Mucosa of gallbladder (tissue), 1 donor: ENCODE measurements at regions not wholly inside any gene's neighbourhood (a gene's known extent, or its start where the extent isn't known, plus 50 kb on each side); places are given as distances from the start of the nearest gene placed in this dataset.
"Not testable (repeated sequence)": the region's sequence is repeated elsewhere in the genome, so short reads cannot be mapped to it uniquely, and the experiment has no call there.

Experiments
- DNase-seq: peaks from one replicate; pipeline ENCODE4 v3.0.0-alpha.2; 2020; ENCODE audit warnings: low spot score
- donor health status: DM: no; HTN: no; CAD: no.

DNA sequence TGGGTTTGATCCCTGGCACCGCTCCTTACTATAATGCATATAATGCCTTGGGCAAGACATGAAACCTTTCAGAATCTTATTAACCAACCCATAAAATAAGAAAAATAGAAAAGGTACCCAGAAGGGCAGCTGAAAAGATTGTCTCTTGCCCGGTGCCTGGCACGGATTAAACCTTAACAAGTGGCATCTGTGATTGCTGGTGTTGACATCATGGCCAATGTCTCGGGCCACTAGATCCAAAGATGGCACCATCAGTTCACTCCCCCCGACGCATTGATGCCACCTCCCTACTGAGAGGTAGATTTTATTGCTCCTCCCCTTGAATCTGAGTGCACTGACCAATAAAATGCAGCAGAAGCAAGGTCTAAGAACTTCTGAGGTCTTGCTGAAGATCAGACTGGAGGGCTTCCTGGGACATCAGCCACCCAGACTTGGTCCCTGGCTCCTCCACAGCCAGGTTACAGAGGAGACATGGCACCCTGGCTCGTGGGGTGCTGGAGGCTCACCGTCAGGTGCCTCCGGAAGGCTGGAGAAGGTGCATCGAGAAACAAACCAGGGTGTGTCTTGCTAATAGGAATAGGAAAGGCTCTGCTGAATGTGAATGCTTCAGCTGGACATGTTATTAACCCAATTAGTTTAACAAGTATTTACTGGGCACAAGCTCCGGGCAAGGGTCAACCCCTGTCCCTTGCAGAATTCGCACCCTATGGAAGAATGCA, 80.0 kb upstream of the COL5A1 start:
- no peak for DNase-seq

- no peak for DNase-seq
Observed at GRCh38 chr9:134562146-134562849, 79.3 kb upstream of the COL5A1 start.

GRCh38 chr9:134563397-134563796, 78.2 kb upstream of the COL5A1 start:
- DNase-seq = no peak

- no peak for DNase-seq
Observed at GRCh38 chr9:134564431-134565170, 77.0 kb upstream of the COL5A1 start.

GRCh38 chr9:134565316-134565915, 76.2 kb upstream of the COL5A1 start:
- no peak for DNase-seq

GRCh38 chr9:134566196-134566847, 75.3 kb upstream of the COL5A1 start:
- no peak for DNase-seq

GRCh38 chr9:134566936-134567335, 74.7 kb upstream of the COL5A1 start:
- DNase-seq = no peak

DNA sequence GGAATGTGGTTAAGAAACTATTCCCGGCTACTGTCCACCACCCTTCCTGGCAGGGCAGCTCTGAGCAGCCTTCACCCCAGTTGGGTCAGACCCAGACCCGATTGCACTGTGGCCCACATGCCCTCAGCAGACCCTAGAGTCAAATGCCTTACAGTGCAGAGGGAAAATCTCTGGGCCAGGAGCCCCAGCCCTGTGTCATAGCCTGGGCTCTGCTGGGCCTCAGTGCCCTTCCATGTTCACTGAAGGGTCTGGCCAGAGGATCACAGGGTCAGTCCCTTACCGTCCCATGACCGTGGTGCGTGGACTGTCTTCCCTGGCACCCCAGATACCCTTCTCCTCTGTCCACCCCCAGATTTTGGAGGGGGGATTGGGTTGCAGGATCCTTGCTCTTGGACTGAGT, 73.5 kb upstream of the COL5A1 start:
- DNase-seq = no peak

DNA sequence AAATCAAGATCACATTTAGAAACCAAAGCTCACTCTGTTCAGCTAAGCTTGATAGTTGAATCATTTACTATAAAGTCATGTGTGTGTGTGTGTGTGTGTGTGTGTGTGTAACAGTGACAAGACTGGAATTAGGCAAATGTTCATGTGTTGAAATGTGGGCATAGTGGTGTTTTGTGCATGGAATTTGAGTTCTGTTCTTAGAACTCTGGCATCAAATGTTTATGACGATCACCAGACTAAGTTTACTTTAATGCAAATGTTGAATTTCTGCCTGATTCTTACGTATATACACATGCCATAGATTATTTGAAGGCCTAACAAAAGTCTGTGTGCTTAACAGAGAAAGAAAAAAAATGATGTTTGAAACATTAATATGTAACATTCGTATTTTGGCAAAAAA, 72.8 kb upstream of the COL5A1 start:
- DNase-seq = no peak

DNA sequence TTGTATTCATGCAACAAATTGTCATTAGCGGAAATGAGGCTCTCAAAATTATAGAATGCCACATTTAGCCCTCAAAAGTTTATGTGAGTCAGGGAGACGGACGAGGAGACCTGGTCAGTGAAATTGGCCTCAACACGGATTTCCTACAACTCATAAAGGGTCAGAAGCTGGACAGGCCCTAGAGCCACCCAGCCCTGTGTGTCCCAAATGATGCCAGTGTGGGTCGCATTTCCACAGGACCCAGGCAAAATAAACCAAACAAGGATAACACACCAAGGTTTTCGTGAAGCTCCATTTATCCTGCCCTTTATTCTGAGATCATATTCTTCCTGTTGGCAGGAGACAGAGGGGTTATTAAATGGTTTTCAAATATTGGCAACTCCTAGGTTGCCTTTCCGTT, 72.0 kb upstream of the COL5A1 start:
- no peak for DNase-seq

- DNase-seq = no peak
Observed at GRCh38 chr9:134570151-134570621, 71.4 kb upstream of the COL5A1 start.

DNA sequence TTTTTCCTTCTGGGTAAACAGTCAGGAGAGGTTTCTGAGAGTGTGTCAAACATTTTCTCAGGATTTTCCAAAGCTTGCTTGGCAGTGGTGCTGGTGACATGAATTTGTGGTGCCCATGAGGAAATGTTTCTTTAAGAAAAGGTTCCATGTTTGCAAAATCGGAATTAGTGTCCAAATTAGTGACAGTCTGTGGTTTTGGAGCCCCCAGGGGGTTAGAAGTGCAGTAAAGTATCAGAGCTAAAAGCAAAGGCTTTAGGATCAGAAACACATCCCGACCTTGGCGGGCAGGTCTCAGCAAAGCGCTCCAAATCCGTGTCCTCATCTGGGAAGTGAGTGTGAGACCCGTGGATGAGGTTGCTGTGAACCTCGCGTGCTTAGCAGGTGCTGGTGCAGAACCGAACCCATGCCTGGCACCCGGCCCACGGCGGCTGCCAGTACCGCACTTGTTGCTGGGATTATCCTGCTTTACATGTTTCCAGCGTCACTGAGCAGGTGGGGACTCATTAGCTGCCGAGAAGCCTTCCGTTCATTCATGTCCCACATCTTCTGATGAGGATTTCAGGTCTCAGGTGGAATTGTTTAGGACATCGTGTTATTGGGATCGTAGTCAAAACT, 70.8 kb upstream of the COL5A1 start:
- no peak for DNase-seq

DNA sequence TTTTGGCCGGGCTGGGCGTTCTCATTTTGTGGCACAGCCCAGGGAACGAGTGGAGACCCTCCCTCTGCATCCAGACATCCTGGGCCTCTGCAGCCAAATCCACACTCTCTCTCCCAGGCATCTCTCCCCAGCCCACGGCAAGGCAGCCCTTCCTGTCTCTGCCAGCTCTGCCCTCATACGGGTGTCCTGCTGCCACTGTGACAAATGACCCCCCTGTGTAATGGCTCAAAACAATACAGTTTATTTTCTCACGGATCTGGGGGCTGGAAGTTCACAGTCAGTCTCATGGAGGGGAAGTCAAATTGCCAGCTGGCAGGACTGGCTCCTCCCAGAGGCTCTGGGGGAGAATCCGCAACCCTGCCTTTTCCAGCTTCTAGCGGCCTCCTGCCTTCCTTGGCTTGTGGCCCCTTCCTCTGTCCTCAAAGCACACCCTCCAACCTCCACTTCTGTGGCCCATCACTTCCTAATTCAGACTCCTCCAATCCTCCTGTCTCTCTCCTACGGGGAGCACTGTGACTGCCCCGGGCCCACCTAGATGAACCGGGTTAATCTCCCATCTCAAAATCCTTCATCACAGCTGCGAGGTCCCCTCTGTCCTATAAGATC, 70.2 kb upstream of the COL5A1 start:
- DNase-seq = no peak

- no peak for DNase-seq
Observed at GRCh38 chr9:134571946-134572917, 69.4 kb upstream of the COL5A1 start.

DNA sequence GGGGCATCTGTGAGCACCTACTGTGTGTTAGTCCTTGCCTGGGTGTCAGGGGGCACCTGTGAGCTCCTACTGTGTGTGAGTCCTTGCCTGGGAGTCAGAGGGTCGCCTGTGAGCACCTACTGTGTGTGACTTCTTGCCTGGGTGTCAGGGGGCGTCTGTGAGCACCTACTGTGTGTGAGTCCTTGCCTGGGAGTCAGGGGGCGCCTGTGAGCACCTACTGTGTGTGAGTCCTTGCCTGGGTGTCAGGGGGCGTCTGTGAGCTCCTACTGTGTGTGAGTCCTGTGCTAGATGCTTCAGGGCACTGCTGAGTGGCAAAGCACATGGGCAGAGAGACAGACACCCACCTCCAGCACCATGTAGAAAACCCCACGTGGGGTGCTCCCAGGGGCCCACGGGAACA, 66.9 kb upstream of the COL5A1 start:
- not testable (repeated sequence) for DNase-seq

GRCh38 chr9:134575103-134575900, 66.3 kb upstream of the COL5A1 start:
- peak; percentile 5 for DNase-seq

GRCh38 chr9:134575901-134576176, 65.8 kb upstream of the COL5A1 start:
- DNase-seq = peak; percentile 6

DNA sequence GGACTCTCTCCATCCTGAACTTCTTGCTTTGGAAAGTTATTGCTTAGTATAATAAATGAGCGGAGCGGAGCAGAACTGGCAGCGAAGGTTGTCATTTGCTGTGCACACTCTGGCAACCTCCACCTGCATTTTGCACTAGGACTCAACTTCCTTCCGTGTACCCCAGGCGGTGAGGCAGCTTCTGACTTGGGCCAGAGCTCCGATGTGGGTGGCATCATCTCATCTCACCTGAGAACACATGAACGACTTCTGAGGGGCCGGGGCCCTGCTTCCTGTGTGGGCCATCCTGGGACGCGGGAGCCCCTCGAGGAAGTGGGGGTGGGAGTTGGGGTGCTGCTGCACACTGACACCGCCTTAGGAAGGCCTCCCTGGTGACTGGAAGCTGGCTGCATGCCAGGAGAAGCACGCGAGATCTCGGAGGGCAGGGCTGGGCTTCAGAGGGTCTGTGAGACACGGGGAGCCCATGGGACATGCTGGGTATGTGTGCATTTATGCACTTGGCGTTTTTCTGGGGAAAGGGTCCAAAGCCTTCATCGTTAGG, 56.5 kb upstream of the COL5A1 start:
- DNase-seq = no peak
